Ascending aorta (tissue), 2 donors: ENCODE measurements at regions not wholly inside any gene's neighbourhood (a gene's known extent, or its start where the extent isn't known, plus 50 kb on each side); places are given as distances from the start of the nearest gene placed in this dataset.
A peak's percentile ranks its signal among the peaks of the same experiment; 100 is the strongest.

Source experiments
- DNase-seq, 2 donors: peaks; one replicate each; pipeline ENCODE4 v3.0.0-alpha.2; 2019; ENCODE audit warnings: low spot score in 2 of 2
- H3K27ac ChIP-seq, 2 donors: fragments of 200-600 bp; sonication (generic); one replicate each; pipeline ENCODE4 v1.5.1; 2016 to 2017; ENCODE audit warnings: mild to moderate bottlenecking in 1 of 2
- H3K27me3 ChIP-seq: fragments of 200-600 bp; sonication (generic); one replicate; pipeline ENCODE4 v1.5.1; 2017
- H3K36me3 ChIP-seq, 2 donors: fragments of 200-600 bp; sonication (generic); one replicate each; pipeline ENCODE4 v1.5.1; 2016
- H3K4me1 ChIP-seq, 2 donors: fragments of 200-600 bp; sonication (generic); one replicate each; pipeline ENCODE4 v1.5.1; 2016 to 2017; ENCODE audit warnings: mild to moderate bottlenecking in 1 of 2
- H3K4me3 ChIP-seq, 2 donors: fragments of 200-600 bp; sonication (generic); one replicate each; pipeline ENCODE4 v1.5.1; 2016 to 2017; ENCODE audit warnings: mild to moderate bottlenecking in 1 of 2
- H3K9me3 ChIP-seq, 2 donors: fragments of 200-600 bp; sonication (generic); one replicate each; pipeline ENCODE4 v1.5.1; 2016
- CTCF ChIP-seq, 3 experiments: fragments of 200-600 bp in 2 of 3; fragments of 450-650 bp in 1 of 3; sonication (generic) in 2 of 3; IDR thresholded peaks; one replicate each; pipeline ENCODE4 v1.5.1; 2016 to 2019; ENCODE audit warnings: antibody characterized with exemption in 3 of 3, mild to moderate bottlenecking in 1 of 3, moderate library complexity in 1 of 3
- intact Hi-C: fragments of 100-400 bp; cut with DNase I; formaldehyde crosslinking; loops from one replicate; pipeline ENCODE4 v1.15.1; 2023

- H3K9me3 ChIP-seq: no peaks in the 10 kb centered on the region
- no peak overlapping the region for H3K27ac ChIP-seq
- no peak for TF ChIP-seq CTCF (IDR thresholded peaks at IDR 0.05)
- peak in 1 of 2 donors; percentile 49 for DNase-seq
- no peak overlapping the region for H3K4me3 ChIP-seq
- intact Hi-C loops: no loop called here
- no peaks in the 10 kb centered on the region for H3K36me3 ChIP-seq
- no peaks in the 10 kb centered on the region for H3K4me1 ChIP-seq
- no peaks in the 10 kb centered on the region for H3K27me3 ChIP-seq
Measured at GRCh38 chr17:72426948-72427760, 306.3 kb downstream of the SOX9 start.

GRCh38 chr17:72427761-72428109 is 306.9 kb downstream of the SOX9 start:
- no peak overlapping the region for H3K4me3 ChIP-seq
- H3K4me1 ChIP-seq: no peaks in the 10 kb centered on the region
- no peak for DNase-seq

GRCh38 chr17:72429066-72429638 is 308.3 kb downstream of the SOX9 start:
- Histone ChIP-seq H3K4me3 (no peak overlapping the region), H3K4me1 (no peaks in the 10 kb centered on the region), H3K9me3 (no peaks in the 10 kb centered on the region), H3K36me3 (no peaks in the 10 kb centered on the region), H3K27me3 (no peaks in the 10 kb centered on the region), H3K27ac (no peak overlapping the region)
- DNase-seq: no peak
- intact Hi-C loops: no loop called here
- no peak for TF ChIP-seq CTCF (IDR thresholded peaks at IDR 0.05)

More at GRCh38 chr17:72427761-72428109, 306.9 kb downstream of the SOX9 start:
- TF ChIP-seq CTCF (IDR thresholded peaks at IDR 0.05): no peak
- Histone ChIP-seq H3K36me3 (no peaks in the 10 kb centered on the region), H3K9me3 (no peaks in the 10 kb centered on the region), H3K27ac (no peak overlapping the region), H3K27me3 (no peaks in the 10 kb centered on the region)
- intact Hi-C loops: no loop called here

GRCh38 chr17:72430611-72431432 is 310.0 kb downstream of the SOX9 start:
- no peaks in the 10 kb centered on the region for H3K36me3 ChIP-seq
- intact Hi-C loops: no loop called here

More at GRCh38 chr17:72430611-72431432, 310.0 kb downstream of the SOX9 start:
- no peak overlapping the region for H3K4me3 ChIP-seq
- no peaks in the 10 kb centered on the region for H3K4me1 ChIP-seq
- no peak for TF ChIP-seq CTCF (IDR thresholded peaks at IDR 0.05)
- DNase-seq: no peak
- no peak overlapping the region for H3K27ac ChIP-seq
- no peaks in the 10 kb centered on the region for H3K9me3 ChIP-seq
- H3K27me3 ChIP-seq: no peaks in the 10 kb centered on the region
